ENCODE measurements at regions not wholly inside any gene's neighbourhood (a gene's known extent, or its start where the extent isn't known, plus 50 kb on each side); places are given as distances from the start of the nearest gene placed in this dataset.

DNA sequence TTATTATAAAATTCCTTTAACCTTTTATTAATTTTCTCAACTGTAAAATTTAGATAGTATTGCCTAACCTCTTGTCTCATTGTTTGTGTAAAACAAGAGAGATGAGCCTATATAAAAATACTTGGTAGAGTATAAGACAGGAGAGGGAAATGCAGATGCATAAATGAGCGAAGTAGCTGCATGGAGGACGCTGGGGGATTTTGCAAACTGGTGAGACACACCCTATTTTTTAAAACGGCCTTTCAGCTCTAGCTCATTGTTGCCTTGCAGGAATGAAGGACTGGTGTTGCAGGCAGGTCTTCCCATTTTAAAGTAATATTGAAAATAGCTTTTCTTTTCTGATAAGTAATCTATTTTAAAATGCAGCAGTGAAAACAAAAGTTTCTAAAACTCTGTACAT is 435.3 kb upstream of the HNRNPA3 start:
- TF ChIP-seq, protein P1, sequence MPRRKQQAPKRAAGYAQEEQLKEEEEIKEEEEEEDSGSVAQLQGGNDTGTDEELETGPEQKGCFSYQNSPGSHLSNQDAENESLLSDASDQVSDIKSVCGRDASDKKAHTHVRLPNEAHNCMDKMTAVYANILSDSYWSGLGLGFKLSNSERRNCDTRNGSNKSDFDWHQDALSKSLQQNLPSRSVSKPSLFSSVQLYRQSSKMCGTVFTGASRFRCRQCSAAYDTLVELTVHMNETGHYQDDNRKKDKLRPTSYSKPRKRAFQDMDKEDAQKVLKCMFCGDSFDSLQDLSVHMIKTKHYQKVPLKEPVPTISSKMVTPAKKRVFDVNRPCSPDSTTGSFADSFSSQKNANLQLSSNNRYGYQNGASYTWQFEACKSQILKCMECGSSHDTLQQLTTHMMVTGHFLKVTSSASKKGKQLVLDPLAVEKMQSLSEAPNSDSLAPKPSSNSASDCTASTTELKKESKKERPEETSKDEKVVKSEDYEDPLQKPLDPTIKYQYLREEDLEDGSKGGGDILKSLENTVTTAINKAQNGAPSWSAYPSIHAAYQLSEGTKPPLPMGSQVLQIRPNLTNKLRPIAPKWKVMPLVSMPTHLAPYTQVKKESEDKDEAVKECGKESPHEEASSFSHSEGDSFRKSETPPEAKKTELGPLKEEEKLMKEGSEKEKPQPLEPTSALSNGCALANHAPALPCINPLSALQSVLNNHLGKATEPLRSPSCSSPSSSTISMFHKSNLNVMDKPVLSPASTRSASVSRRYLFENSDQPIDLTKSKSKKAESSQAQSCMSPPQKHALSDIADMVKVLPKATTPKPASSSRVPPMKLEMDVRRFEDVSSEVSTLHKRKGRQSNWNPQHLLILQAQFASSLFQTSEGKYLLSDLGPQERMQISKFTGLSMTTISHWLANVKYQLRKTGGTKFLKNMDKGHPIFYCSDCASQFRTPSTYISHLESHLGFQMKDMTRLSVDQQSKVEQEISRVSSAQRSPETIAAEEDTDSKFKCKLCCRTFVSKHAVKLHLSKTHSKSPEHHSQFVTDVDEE (CRISPR knock-in tag; IDR thresholded peaks at IDR 0.05), result no peak
- TF ChIP-seq, protein P2, sequence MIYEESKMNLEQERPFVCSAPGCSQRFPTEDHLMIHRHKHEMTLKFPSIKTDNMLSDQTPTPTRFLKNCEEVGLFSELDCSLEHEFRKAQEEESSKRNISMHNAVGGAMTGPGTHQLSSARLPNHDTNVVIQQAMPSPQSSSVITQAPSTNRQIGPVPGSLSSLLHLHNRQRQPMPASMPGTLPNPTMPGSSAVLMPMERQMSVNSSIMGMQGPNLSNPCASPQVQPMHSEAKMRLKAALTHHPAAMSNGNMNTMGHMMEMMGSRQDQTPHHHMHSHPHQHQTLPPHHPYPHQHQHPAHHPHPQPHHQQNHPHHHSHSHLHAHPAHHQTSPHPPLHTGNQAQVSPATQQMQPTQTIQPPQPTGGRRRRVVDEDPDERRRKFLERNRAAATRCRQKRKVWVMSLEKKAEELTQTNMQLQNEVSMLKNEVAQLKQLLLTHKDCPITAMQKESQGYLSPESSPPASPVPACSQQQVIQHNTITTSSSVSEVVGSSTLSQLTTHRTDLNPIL (CRISPR knock-in tag; IDR thresholded peaks at IDR 0.05; ENCODE audit: low read depth), result no peak
- TF ChIP-seq ZNF8 (CRISPR knock-in tag; IDR thresholded peaks at IDR 0.05) (no peak), ZFP30 (CRISPR knock-in tag; IDR thresholded peaks at IDR 0.05) (no peak), ESRRG (CRISPR knock-in tag; IDR thresholded peaks at IDR 0.05) (no peak), ARNTL (CRISPR knock-in tag; IDR thresholded peaks at IDR 0.05; ENCODE audit: borderline replicate concordance, low read depth) (no peak), PPARA (CRISPR knock-in tag; IDR thresholded peaks at IDR 0.05; ENCODE audit: borderline replicate concordance) (no peak), ZFP3 (CRISPR knock-in tag; IDR thresholded peaks at IDR 0.05) (no peak), GLIS3 (CRISPR knock-in tag; IDR thresholded peaks at IDR 0.05) (no peak), ZC3H10 (CRISPR knock-in tag; IDR thresholded peaks at IDR 0.05) (no peak), SNAI2 (CRISPR knock-in tag; IDR thresholded peaks at IDR 0.05) (no peak), ZNF565 (CRISPR knock-in tag; conservative IDR thresholded peaks at IDR 0.05; ENCODE audit: low read depth) (no peak), TOX (CRISPR knock-in tag; IDR thresholded peaks at IDR 0.05; ENCODE audit: borderline replicate concordance) (no peak), BACH2 (CRISPR knock-in tag; IDR thresholded peaks at IDR 0.05; ENCODE audit: borderline replicate concordance) (no peak), ISL1 (CRISPR knock-in tag; IDR thresholded peaks at IDR 0.05) (no peak)
- TF ChIP-seq, protein P3, sequence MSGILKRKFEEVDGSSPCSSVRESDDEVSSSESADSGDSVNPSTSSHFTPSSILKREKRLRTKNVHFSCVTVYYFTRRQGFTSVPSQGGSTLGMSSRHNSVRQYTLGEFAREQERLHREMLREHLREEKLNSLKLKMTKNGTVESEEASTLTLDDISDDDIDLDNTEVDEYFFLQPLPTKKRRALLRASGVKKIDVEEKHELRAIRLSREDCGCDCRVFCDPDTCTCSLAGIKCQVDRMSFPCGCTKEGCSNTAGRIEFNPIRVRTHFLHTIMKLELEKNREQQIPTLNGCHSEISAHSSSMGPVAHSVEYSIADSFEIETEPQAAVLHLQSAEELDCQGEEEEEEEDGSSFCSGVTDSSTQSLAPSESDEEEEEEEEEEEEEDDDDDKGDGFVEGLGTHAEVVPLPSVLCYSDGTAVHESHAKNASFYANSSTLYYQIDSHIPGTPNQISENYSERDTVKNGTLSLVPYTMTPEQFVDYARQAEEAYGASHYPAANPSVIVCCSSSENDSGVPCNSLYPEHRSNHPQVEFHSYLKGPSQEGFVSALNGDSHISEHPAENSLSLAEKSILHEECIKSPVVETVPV (CRISPR knock-in tag; IDR thresholded peaks at IDR 0.05), result no peak
- TF ChIP-seq, protein P4, sequence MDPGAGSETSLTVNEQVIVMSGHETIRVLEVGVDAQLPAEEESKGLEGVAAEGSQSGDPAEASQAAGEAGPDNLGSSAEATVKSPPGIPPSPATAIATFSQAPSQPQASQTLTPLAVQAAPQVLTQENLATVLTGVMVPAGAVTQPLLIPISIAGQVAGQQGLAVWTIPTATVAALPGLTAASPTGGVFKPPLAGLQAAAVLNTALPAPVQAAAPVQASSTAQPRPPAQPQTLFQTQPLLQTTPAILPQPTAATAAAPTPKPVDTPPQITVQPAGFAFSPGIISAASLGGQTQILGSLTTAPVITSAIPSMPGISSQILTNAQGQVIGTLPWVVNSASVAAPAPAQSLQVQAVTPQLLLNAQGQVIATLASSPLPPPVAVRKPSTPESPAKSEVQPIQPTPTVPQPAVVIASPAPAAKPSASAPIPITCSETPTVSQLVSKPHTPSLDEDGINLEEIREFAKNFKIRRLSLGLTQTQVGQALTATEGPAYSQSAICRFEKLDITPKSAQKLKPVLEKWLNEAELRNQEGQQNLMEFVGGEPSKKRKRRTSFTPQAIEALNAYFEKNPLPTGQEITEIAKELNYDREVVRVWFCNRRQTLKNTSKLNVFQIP (CRISPR knock-in tag; IDR thresholded peaks at IDR 0.05; ENCODE audit: borderline replicate concordance, low read depth), result no peak
- no peak for ATAC-seq

DNA sequence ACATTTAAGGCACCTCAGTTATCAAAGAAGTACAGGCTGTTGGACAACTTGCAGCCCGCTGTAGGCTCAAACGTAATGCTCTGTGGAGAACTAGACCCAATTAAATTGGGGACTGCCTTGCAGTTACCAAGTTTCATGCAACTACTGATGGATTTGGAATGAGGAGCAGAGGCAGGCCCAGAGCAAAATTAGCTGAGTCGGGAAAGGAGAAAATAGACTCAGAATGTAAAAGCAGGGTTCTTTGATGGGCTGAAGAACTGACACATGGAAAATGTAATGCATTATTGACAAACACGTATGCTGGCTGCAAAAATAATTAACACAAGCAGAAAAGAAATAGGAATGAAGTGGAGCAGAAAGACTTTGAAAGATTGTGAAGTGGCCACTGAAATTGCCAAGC is 432.7 kb upstream of the HNRNPA3 start:
- TF ChIP-seq, protein P2 (CRISPR knock-in tag; IDR thresholded peaks at IDR 0.05; ENCODE audit: low read depth), result no peak
- TF ChIP-seq ZFP3 (CRISPR knock-in tag; IDR thresholded peaks at IDR 0.05) (no peak), ZNF8 (CRISPR knock-in tag; IDR thresholded peaks at IDR 0.05) (no peak), ESRRG (CRISPR knock-in tag; IDR thresholded peaks at IDR 0.05) (no peak), TCF4 (CRISPR knock-in tag; IDR thresholded peaks at IDR 0.05; ENCODE audit: borderline replicate concordance) (no peak), ZNF565 (CRISPR knock-in tag; conservative IDR thresholded peaks at IDR 0.05; ENCODE audit: low read depth) (no peak), ZNF70 (CRISPR knock-in tag; IDR thresholded peaks at IDR 0.05) (no peak), ZFP30 (CRISPR knock-in tag; IDR thresholded peaks at IDR 0.05) (no peak), CSDC2 (CRISPR knock-in tag; IDR thresholded peaks at IDR 0.05) (no peak), RARB (CRISPR knock-in tag; IDR thresholded peaks at IDR 0.05) (no peak), SNAI2 (CRISPR knock-in tag; IDR thresholded peaks at IDR 0.05) (no peak), ARNTL (CRISPR knock-in tag; IDR thresholded peaks at IDR 0.05; ENCODE audit: borderline replicate concordance, low read depth) (no peak), PPARA (CRISPR knock-in tag; IDR thresholded peaks at IDR 0.05; ENCODE audit: borderline replicate concordance) (no peak), BACH2 (CRISPR knock-in tag; IDR thresholded peaks at IDR 0.05; ENCODE audit: borderline replicate concordance) (no peak), TOX (CRISPR knock-in tag; IDR thresholded peaks at IDR 0.05; ENCODE audit: borderline replicate concordance) (no peak), ZC3H10 (CRISPR knock-in tag; IDR thresholded peaks at IDR 0.05) (no peak), ISL1 (CRISPR knock-in tag; IDR thresholded peaks at IDR 0.05) (no peak)
- TF ChIP-seq, protein P3 (CRISPR knock-in tag; IDR thresholded peaks at IDR 0.05), result no peak
- TF ChIP-seq, protein P4 (CRISPR knock-in tag; IDR thresholded peaks at IDR 0.05; ENCODE audit: borderline replicate concordance, low read depth), result no peak
- TF ChIP-seq, protein P5, sequence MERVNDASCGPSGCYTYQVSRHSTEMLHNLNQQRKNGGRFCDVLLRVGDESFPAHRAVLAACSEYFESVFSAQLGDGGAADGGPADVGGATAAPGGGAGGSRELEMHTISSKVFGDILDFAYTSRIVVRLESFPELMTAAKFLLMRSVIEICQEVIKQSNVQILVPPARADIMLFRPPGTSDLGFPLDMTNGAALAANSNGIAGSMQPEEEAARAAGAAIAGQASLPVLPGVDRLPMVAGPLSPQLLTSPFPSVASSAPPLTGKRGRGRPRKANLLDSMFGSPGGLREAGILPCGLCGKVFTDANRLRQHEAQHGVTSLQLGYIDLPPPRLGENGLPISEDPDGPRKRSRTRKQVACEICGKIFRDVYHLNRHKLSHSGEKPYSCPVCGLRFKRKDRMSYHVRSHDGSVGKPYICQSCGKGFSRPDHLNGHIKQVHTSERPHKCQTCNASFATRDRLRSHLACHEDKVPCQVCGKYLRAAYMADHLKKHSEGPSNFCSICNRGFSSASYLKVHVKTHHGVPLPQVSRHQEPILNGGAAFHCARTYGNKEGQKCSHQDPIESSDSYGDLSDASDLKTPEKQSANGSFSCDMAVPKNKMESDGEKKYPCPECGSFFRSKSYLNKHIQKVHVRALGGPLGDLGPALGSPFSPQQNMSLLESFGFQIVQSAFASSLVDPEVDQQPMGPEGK (CRISPR knock-in tag; IDR thresholded peaks at IDR 0.05; ENCODE audit: borderline replicate concordance), result no peak
- no peak for ATAC-seq
